Smooth muscle cell (in vitro differentiated cells): ENCODE measurements at regions not wholly inside any gene's neighbourhood (a gene's known extent, or its start where the extent isn't known, plus 50 kb on each side); places are given as distances from the start of the nearest gene placed in this dataset.

Experiments
- DNase-seq: peaks from one replicate; lab custom pipeline; 2025; ENCODE audit not compliant: unreplicated experiment; lab: John Stamatoyannopoulos, UW
- H2AFZ ChIP-seq: fragments of 200-600 bp; sonication (generic); 2 replicates; pipeline ENCODE4 v1.6.0; 2016; ENCODE audit warnings: antibody characterized with exemption, low read depth, mild to moderate bottlenecking
- H3F3A ChIP-seq: fragments of 200-600 bp; sonication (generic); 2 replicates; pipeline ENCODE4 v1.6.0; 2017; ENCODE audit warnings: antibody characterized with exemption, low read depth
- H3K27ac ChIP-seq: fragments of 200-600 bp; sonication (generic); 2 replicates; pipeline ENCODE4 v1.5.1; 2016; ENCODE audit warnings: low read depth, mild to moderate bottlenecking
- H3K27me3 ChIP-seq: fragments of 200-600 bp; sonication (generic); 2 replicates; pipeline ENCODE4 v1.6.1; 2016; ENCODE audit warnings: low read depth, mild to moderate bottlenecking
- H3K36me3 ChIP-seq: fragments of 200-600 bp; sonication (generic); 2 replicates; pipeline ENCODE4 v1.5.1; 2016; ENCODE audit warnings: low read depth
- H3K4me1 ChIP-seq: fragments of 200-600 bp; sonication (generic); 2 replicates; pipeline ENCODE4 v1.5.1; 2016; ENCODE audit warnings: low read depth
- H3K4me2 ChIP-seq: fragments of 200-600 bp; sonication (generic); 2 replicates; pipeline ENCODE4 v1.6.0; 2016; ENCODE audit warnings: mild to moderate bottlenecking
- H3K4me3 ChIP-seq: fragments of 200-600 bp; sonication (generic); 2 replicates; pipeline ENCODE4 v1.5.1; 2016; ENCODE audit warnings: mild to moderate bottlenecking
- H3K79me2 ChIP-seq: fragments of 200-600 bp; sonication (generic); 2 replicates; pipeline ENCODE4 v1.6.0; 2016; ENCODE audit warnings: low read depth, mild to moderate bottlenecking
- H3K9ac ChIP-seq: fragments of 200-600 bp; sonication (generic); 2 replicates; pipeline ENCODE4 v1.6.0; 2016; ENCODE audit warnings: low read depth
- H3K9me3 ChIP-seq: fragments of 200-600 bp; sonication (generic); replicated peaks from 2 replicates; pipeline ENCODE4 v1.5.1; 2016; ENCODE audit warnings: low read depth
- H4K20me1 ChIP-seq: fragments of 200-600 bp; sonication (generic); 2 replicates; pipeline ENCODE4 v1.6.0; 2016; ENCODE audit warnings: low read depth
- CTCF ChIP-seq: fragments of 200-600 bp; sonication (generic); IDR thresholded peaks from 2 replicates; pipeline ENCODE4 v1.5.1; 2017; ENCODE audit warnings: borderline replicate concordance, mild to moderate bottlenecking, antibody characterized with exemption; ENCODE audit not compliant: insufficient read depth, poor library complexity, severe bottlenecking
- WGBS: methylation state at CpG from one replicate; pipeline ENCODE4 v1.1.7; 2016; ENCODE audit warnings: low lambda C conversion rate; 5-methylcytosine and 5-hydroxymethylcytosine counted together

GRCh38 chr16:55041540-55042234 is 111.0 kb downstream of the IRX5 start:
- Histone ChIP-seq H2AFZ (no peak overlapping the region), H3K9me3 (no peaks in the 10 kb centered on the region), H3K79me2 (no peaks in the 10 kb centered on the region), H3K27ac (no peak overlapping the region), H3K4me3 (no peak overlapping the region), H4K20me1 (no peaks in the 10 kb centered on the region), H3K4me1 (no peaks in the 10 kb centered on the region), H3K27me3 (no peaks in the 10 kb centered on the region), H3F3A (no peaks in the 10 kb centered on the region), H3K4me2 (no peak overlapping the region), H3K36me3 (no peaks in the 10 kb centered on the region), H3K9ac (no peak overlapping the region)
- 84% methylated on average over 3 of the region's 3 CpGs for WGBS
- no peak for DNase-seq
- no peak for TF ChIP-seq CTCF

GRCh38 chr16:55042556-55043432 is 112.1 kb downstream of the IRX5 start:
- Histone ChIP-seq H3K79me2 (no peaks in the 10 kb centered on the region), H3K27me3 (no peaks in the 10 kb centered on the region), H3K27ac (no peak overlapping the region), H3K9ac (no peak overlapping the region), H3K4me1 (no peaks in the 10 kb centered on the region), H2AFZ (no peak overlapping the region), H3K4me2 (no peak overlapping the region), H3K36me3 (no peaks in the 10 kb centered on the region), H3K4me3 (no peak overlapping the region), H3K9me3 (no peaks in the 10 kb centered on the region), H4K20me1 (no peaks in the 10 kb centered on the region), H3F3A (no peaks in the 10 kb centered on the region)
- no peak for TF ChIP-seq CTCF
- no peak for DNase-seq
- WGBS = 98% methylated on average over 13 of the region's 13 CpGs

- WGBS = 65% methylated on average over 3 of the region's 3 CpGs
- Histone ChIP-seq H3K36me3 (no peaks in the 10 kb centered on the region), H3K27me3 (no peaks in the 10 kb centered on the region), H3K4me1 (no peaks in the 10 kb centered on the region), H3K9ac (no peak overlapping the region), H3K4me3 (no peak overlapping the region), H2AFZ (no peak overlapping the region), H3K27ac (no peak overlapping the region), H3K9me3 (no peaks in the 10 kb centered on the region), H3K4me2 (no peak overlapping the region), H3K79me2 (no peaks in the 10 kb centered on the region), H4K20me1 (no peaks in the 10 kb centered on the region), H3F3A (no peaks in the 10 kb centered on the region)
- no peak for DNase-seq
- no peak for TF ChIP-seq CTCF
Observed at GRCh38 chr16:55043499-55043898, 112.8 kb downstream of the IRX5 start.
